ENCODE measurements at regions not wholly inside any gene's neighbourhood (a gene's known extent, or its start where the extent isn't known, plus 50 kb on each side); places are given as distances from the start of the nearest gene placed in this dataset.

DNA sequence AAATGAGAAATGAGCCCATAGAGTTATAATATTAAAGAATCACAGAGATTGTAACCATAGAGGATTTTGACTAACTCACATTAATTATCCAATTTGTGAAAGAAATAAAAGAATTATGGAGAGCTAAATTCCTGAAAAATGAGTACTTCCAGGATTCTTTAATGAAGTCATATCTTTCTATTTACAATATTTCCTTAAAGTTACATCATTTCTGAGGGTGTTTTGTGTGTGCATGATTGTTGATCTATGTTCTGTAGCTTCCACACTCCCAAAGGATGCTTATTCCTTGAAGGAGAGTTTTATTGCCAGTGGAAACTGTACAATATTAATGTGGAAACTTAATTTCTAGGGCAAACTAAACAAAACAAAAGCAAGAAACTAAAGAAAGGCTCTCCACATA is 299.6 kb downstream of the MDFIC start:
- Mint-ChIP-seq H3K36me3 (no peaks in the 10 kb centered on the region), H3K9me3 (no peaks in the 10 kb centered on the region), H3K27ac (no peak overlapping the region), H3K27me3 (ENCODE audit: low read depth in 2 of 2) (peaks cover 9 to 14% of the 10 kb centered on the region in 2 donors), H3K4me1 (no peaks in the 10 kb centered on the region), H3K4me3 (no peak overlapping the region)
- Histone ChIP-seq H3K36me3 (ENCODE audit: control insufficient read depth, insufficient read depth, low read length) (no peaks in the 10 kb centered on the region), H3K27ac (ENCODE audit: low read length) (no peak overlapping the region), H3K4me1 (ENCODE audit: control insufficient read depth, insufficient read depth, low read length) (no peaks in the 10 kb centered on the region), H3K27me3 (ENCODE audit: control insufficient read depth, insufficient read depth, low read length) (peaks cover 3% of the 10 kb centered on the region), H3K4me3 (ENCODE audit: low read length) (no peak overlapping the region), H3K9me3 (ENCODE audit: control insufficient read depth, insufficient read depth, low read length) (no peaks in the 10 kb centered on the region)
- TF ChIP-seq, protein P1, sequence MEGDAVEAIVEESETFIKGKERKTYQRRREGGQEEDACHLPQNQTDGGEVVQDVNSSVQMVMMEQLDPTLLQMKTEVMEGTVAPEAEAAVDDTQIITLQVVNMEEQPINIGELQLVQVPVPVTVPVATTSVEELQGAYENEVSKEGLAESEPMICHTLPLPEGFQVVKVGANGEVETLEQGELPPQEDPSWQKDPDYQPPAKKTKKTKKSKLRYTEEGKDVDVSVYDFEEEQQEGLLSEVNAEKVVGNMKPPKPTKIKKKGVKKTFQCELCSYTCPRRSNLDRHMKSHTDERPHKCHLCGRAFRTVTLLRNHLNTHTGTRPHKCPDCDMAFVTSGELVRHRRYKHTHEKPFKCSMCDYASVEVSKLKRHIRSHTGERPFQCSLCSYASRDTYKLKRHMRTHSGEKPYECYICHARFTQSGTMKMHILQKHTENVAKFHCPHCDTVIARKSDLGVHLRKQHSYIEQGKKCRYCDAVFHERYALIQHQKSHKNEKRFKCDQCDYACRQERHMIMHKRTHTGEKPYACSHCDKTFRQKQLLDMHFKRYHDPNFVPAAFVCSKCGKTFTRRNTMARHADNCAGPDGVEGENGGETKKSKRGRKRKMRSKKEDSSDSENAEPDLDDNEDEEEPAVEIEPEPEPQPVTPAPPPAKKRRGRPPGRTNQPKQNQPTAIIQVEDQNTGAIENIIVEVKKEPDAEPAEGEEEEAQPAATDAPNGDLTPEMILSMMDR (IDR thresholded peaks at IDR 0.05) = no peak
- ATAC-seq (no peak), DNase-seq (no peak)
- intact Hi-C loops (cut with micrococcal nuclease) = no loop called here

DNA sequence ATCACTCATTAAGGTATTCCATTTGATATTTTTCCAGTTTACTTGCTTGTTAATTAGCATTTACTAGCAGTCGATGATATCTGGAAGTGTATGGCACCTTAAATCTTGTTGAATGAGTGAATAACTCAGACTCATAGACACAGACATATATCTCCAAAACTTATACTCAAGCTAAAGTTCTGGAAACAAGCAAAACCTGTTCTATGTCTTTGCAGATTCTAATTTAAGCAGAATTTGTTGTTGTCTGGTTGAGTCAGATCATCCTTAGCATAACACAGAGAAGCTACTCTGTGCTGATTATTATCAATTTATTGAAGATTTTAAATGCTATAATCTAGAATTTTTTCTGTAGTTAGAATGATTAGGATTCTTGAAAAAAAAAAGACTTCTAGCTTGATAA is 296.2 kb downstream of the MDFIC start:
- TF ChIP-seq, protein P1 (IDR thresholded peaks at IDR 0.05) = no peak
- Mint-ChIP-seq H3K36me3 (no peaks in the 10 kb centered on the region), H3K9me3 (no peaks in the 10 kb centered on the region), H3K4me3 (no peak overlapping the region), H3K4me1 (no peaks in the 10 kb centered on the region), H3K27ac (no peak overlapping the region), H3K27me3 (ENCODE audit: low read depth in 2 of 2) (no peaks in the 10 kb centered on the region)
- intact Hi-C loops (cut with micrococcal nuclease) = no loop called here
- Histone ChIP-seq H3K9me3 (ENCODE audit: control insufficient read depth, insufficient read depth, low read length) (no peaks in the 10 kb centered on the region), H3K27ac (ENCODE audit: low read length) (no peak overlapping the region), H3K4me3 (ENCODE audit: low read length) (no peak overlapping the region), H3K27me3 (ENCODE audit: control insufficient read depth, insufficient read depth, low read length) (no peaks in the 10 kb centered on the region), H3K4me1 (ENCODE audit: control insufficient read depth, insufficient read depth, low read length) (no peaks in the 10 kb centered on the region), H3K36me3 (ENCODE audit: control insufficient read depth, insufficient read depth, low read length) (no peaks in the 10 kb centered on the region)
- DNase-seq = no peak
- no CpG with 5 or more reads among the region's 1 CpG for WGBS (ENCODE audit: insufficient coverage)
- ATAC-seq = no peak

DNA sequence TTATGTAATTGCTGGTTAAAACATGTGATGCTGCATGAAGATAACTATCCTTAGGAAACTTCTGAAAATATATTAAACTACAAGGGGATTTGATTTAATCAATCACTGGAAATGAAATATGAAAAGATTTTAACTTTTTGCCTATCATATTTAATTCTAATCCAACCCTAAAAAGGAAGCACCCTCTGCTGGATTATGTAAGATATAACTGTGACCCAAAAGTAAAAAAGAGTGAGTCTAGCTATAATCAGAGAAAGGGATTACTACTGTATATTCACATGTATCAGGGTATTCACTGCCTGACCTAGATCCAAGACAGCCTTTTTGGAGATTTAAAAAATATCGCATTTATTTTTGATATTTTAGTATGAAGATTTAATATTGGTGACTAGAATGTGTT is 295.5 kb downstream of the MDFIC start:
- Mint-ChIP-seq H3K4me3 (no peak overlapping the region), H3K36me3 (no peaks in the 10 kb centered on the region), H3K4me1 (no peaks in the 10 kb centered on the region), H3K9me3 (no peaks in the 10 kb centered on the region), H3K27ac (no peak overlapping the region), H3K27me3 (ENCODE audit: low read depth in 2 of 2) (peaks cover 0 to 2% of the 10 kb centered on the region in 2 donors)
- no peaks in the 10 kb centered on the region for H3K36me3 ChIP-seq (ENCODE audit: control insufficient read depth, insufficient read depth, low read length)
- WGBS (ENCODE audit: insufficient coverage) = 40% methylated on average over 1 of the region's 1 CpG
- no peaks in the 10 kb centered on the region for H3K9me3 ChIP-seq (ENCODE audit: control insufficient read depth, insufficient read depth, low read length)
- H3K4me3 ChIP-seq (ENCODE audit: low read length) = no peak overlapping the region
- no peaks in the 10 kb centered on the region for H3K4me1 ChIP-seq (ENCODE audit: control insufficient read depth, insufficient read depth, low read length)
- DNase-seq = peak in 1 of 2 donors; percentile 26
- no peak overlapping the region for H3K27ac ChIP-seq (ENCODE audit: low read length)
- ATAC-seq = no peak
- H3K27me3 ChIP-seq (ENCODE audit: control insufficient read depth, insufficient read depth, low read length) = no peaks in the 10 kb centered on the region
- intact Hi-C loops (cut with micrococcal nuclease) = no loop called here
- TF ChIP-seq, protein P1 (IDR thresholded peaks at IDR 0.05) = no peak

DNA sequence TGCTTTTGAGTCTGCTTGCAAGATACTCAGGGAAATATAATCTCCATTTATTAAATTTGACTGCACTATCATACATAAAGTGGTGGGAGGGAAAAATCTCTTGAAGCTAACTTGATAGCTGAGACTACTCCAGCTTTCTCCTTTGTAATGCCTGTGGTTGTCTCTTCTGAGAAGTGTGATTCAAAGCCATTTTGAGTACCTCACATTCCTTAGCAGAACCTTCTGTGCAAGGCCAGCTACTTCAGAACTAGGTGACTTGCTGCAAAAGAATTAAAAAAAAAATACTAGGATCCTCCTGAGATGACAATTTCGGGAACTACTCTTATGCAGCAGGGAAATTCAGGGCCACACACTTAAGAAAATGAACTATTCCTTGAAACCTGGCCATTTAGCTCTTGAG is 294.8 kb downstream of the MDFIC start:
- Histone ChIP-seq H3K27me3 (ENCODE audit: control insufficient read depth, insufficient read depth, low read length) (no peaks in the 10 kb centered on the region), H3K27ac (ENCODE audit: low read length) (no peak overlapping the region), H3K4me3 (ENCODE audit: low read length) (no peak overlapping the region), H3K36me3 (ENCODE audit: control insufficient read depth, insufficient read depth, low read length) (no peaks in the 10 kb centered on the region), H3K4me1 (ENCODE audit: control insufficient read depth, insufficient read depth, low read length) (no peaks in the 10 kb centered on the region), H3K9me3 (ENCODE audit: control insufficient read depth, insufficient read depth, low read length) (no peaks in the 10 kb centered on the region)
- ATAC-seq = no peak
- H3K36me3 Mint-ChIP-seq = no peaks in the 10 kb centered on the region
- H3K27me3 Mint-ChIP-seq (ENCODE audit: low read depth in 2 of 2) = peaks cover 0 to 3% of the 10 kb centered on the region in 2 donors
- no peak overlapping the region for H3K27ac Mint-ChIP-seq
- TF ChIP-seq, protein P1 (IDR thresholded peaks at IDR 0.05) = no peak
- no peak overlapping the region for H3K4me3 Mint-ChIP-seq
- DNase-seq = no peak
- intact Hi-C loops (cut with micrococcal nuclease) = no loop called here
- WGBS (ENCODE audit: insufficient coverage) = 95% methylated on average over 1 of the region's 1 CpG
- H3K4me1 Mint-ChIP-seq = no peaks in the 10 kb centered on the region
- H3K9me3 Mint-ChIP-seq = no peaks in the 10 kb centered on the region

Data from natural killer cell (primary cell).